ENCODE measurements at regions not wholly inside any gene's neighbourhood (a gene's known extent, or its start where the extent isn't known, plus 50 kb on each side); places are given as distances from the start of the nearest gene placed in this dataset.

GRCh38 chr7:17408904-17409290 is 110.4 kb downstream of the AHR start:
- TF ChIP-seq, protein P1, sequence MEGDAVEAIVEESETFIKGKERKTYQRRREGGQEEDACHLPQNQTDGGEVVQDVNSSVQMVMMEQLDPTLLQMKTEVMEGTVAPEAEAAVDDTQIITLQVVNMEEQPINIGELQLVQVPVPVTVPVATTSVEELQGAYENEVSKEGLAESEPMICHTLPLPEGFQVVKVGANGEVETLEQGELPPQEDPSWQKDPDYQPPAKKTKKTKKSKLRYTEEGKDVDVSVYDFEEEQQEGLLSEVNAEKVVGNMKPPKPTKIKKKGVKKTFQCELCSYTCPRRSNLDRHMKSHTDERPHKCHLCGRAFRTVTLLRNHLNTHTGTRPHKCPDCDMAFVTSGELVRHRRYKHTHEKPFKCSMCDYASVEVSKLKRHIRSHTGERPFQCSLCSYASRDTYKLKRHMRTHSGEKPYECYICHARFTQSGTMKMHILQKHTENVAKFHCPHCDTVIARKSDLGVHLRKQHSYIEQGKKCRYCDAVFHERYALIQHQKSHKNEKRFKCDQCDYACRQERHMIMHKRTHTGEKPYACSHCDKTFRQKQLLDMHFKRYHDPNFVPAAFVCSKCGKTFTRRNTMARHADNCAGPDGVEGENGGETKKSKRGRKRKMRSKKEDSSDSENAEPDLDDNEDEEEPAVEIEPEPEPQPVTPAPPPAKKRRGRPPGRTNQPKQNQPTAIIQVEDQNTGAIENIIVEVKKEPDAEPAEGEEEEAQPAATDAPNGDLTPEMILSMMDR (conservative IDR thresholded peaks at IDR 0.05; ENCODE audit: low read depth, low read length), result no peak
- no peak for TF ChIP-seq EZH2 (IDR thresholded peaks at IDR 0.05; ENCODE audit: low read length, unreplicated experiment)

Measured in PC-3 (cell line).